Gastroesophageal sphincter (tissue), 3 donors: ENCODE measurements at regions not wholly inside any gene's neighbourhood (a gene's known extent, or its start where the extent isn't known, plus 50 kb on each side); places are given as distances from the start of the nearest gene placed in this dataset.

Experiments used
- EP300 ChIP-seq: sonication (generic); formaldehyde crosslinking; IDR thresholded peaks from one replicate; pipeline ENCODE4 v1.6.1; 2017; ENCODE audit warnings: antibody characterized with exemption, mild to moderate bottlenecking
- POLR2AphosphoS5 ChIP-seq: sonication (generic); formaldehyde crosslinking; IDR thresholded peaks from one replicate; pipeline ENCODE4 v1.6.1; 2017; ENCODE audit warnings: antibody characterized with exemption
- TF ChIP-seq, protein P1 (sequence below), 4 experiments: fragments of 200-600 bp in 2 of 4; fragments of 450-650 bp in 2 of 4; sonication (generic) in 1 of 4; IDR thresholded peaks; one replicate each; pipeline ENCODE4 v1.5.1; 2017 to 2019; ENCODE audit warnings: antibody characterized with exemption in 4 of 4, mild to moderate bottlenecking in 2 of 4, moderate library complexity in 2 of 4

DNA sequence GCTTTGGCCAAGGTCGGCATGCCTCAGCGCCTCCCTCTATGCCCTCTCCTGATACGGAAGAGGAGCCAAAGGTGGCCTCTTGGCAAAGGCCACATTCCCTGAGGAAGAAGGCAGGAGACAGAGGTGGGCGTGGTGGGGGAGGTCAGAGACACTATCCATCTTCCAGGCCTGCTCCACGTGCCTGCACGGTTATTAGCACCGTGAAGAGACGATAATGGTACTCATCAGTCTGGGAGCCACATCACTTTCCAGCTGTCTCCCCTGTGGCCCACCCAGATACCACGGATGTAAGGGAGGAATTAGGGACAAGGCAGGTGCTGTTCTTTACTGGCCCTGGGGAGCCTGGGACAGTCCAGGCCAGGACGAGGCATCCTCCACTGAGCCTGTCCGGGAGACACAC is 354.3 kb downstream of the MN1 start:
- TF ChIP-seq, protein P1, sequence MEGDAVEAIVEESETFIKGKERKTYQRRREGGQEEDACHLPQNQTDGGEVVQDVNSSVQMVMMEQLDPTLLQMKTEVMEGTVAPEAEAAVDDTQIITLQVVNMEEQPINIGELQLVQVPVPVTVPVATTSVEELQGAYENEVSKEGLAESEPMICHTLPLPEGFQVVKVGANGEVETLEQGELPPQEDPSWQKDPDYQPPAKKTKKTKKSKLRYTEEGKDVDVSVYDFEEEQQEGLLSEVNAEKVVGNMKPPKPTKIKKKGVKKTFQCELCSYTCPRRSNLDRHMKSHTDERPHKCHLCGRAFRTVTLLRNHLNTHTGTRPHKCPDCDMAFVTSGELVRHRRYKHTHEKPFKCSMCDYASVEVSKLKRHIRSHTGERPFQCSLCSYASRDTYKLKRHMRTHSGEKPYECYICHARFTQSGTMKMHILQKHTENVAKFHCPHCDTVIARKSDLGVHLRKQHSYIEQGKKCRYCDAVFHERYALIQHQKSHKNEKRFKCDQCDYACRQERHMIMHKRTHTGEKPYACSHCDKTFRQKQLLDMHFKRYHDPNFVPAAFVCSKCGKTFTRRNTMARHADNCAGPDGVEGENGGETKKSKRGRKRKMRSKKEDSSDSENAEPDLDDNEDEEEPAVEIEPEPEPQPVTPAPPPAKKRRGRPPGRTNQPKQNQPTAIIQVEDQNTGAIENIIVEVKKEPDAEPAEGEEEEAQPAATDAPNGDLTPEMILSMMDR (IDR thresholded peaks at IDR 0.05) = no peak
- TF ChIP-seq EP300 (no peak), POLR2AphosphoS5 (no peak)
